HG03045 (cell line): ENCODE measurements at regions not wholly inside any gene's neighbourhood (a gene's known extent, or its start where the extent isn't known, plus 50 kb on each side); places are given as distances from the start of the nearest gene placed in this dataset.
"Not testable (repeated sequence)": the region's sequence is repeated elsewhere in the genome, so short reads cannot be mapped to it uniquely, and the experiment has no call there.

Experiments
- ATAC-seq: cut with Tn5 transposase; IDR thresholded peaks from one replicate; pipeline ENCODE4 v1.9.1; 2021; ENCODE audit warnings: mild to moderate bottlenecking, moderate library complexity; ENCODE audit not compliant: unreplicated experiment

DNA sequence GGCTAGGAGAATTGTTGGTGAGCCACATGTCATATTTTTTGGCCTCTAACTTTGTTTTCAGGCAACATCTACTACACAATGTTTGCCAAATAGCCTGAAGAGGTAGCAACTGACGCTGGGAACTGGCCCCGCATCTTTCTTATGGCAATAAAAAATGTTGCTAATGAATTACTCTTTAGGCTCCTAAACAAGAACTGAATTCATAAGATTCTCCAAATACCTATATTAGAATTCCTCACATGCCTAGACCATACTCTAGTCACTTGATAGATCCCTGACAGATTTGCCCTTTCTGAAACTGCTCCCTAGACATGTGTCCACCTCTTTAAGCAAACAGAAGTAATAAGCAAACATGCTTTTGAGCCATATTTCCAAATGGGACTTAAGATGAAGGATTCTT, 209.0 kb upstream of the ATXN7L3B start:
- ATAC-seq: no peak

DNA sequence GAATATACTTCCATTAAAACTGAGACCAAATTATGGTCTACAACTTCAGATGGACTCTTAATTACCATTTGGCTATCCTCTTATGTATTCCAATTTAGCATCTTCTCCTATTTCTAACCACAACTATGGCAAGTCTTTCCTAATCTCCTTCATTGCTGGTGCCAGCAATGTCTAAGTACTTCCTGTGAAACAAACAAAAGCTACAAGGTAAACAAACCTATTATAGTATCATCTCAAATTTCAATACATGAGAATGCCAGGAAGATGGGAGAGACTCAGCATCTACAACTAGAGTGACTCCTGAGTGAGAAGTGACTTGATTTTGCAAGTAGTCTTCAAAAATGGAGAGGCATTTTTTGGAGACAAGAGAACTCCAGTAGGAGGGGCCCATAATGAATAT, 202.9 kb upstream of the ATXN7L3B start:
- no peak for ATAC-seq

DNA sequence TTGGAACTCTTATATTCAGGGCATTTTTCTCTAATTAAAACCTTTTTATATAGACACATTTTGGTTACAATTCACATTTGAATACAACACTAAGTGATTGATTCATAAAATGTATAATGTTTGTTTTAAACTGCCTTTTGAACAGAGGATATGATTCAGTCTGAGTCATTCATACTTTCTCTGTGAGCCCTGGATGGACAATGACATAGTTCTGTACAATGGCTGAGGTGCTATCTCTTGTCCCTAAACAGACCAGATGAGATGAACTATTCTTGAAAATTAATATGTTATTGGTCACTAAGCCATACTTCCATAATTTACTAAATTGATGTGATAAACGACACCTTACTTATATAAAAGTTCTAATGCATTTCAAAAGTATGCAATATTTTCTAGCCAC, 199.7 kb upstream of the ATXN7L3B start:
- no peak for ATAC-seq

DNA sequence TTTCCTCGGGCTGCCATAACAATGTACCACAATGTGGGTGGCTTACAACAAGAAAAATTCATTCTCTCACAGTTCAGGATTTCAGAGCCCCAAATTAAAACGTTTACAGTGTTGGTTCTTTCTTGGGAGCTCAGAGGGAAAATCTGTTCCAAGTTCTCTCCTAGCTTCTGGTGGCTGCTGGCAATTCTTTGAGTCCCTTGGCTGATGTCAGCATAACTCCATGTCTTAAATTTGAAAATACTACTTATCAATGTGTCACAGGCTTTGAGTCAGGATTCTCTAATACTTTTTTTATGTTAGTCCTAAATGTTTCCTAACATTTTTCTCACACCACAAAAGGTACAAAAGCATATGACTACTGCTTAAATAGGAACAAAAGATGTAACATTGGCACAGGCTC, 198.4 kb upstream of the ATXN7L3B start:
- no peak for ATAC-seq

DNA sequence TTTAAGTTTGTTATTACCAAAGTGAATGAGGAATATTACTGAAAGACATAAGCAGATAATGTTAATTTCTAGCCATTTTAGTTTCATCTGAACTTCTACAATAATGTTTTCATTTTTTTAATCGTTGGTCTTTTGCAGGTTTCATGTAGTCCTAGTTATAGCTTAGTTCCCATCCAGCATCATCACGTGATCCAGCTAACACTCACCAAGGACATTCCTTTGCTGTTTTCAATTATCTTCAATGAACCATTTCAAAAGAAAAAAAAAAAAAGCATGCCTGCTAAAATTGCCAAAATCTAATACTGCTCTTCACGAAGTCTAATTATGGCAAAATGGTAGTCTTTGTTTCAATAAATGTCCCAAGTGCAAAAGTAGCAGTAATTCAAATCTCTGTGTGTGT, 187.7 kb upstream of the ATXN7L3B start:
- no peak for ATAC-seq

DNA sequence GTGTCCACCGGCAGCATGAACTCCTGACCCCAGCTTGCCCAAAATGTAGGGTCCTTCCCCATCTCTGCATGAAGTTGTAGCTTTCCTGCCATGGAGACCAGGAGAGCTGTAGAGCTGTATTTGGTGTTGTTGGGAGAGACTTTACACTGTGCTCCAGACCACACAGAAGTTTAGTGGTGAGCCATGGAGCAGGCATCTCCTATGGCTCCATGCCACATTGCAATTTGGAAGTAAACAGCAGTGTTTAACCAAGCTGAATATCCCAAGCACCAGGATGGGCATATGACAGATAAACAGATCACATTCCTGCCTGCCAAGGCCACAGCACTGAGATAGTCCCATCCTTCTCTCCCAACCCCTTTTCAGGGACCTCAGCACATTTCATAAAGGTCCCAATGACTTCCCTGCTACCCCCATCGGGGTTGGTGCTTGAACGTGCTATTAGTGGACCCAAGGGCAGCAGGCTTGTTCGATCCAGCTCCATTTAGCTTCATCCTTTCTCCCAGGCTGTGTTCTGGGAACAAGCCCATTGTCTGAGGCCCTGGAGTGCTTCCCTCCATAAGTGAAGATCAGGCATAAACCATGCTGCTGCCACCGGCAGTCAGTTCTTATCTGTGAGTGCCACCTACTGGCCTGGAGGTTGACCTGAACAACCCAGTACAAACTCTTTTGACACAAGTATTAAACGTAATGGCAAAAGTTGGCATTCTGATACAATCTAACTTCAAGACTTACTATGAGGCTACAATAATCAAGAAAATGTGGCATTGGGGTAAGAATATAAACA, 172.3 kb upstream of the ATXN7L3B start:
- peak; percentile 77 for ATAC-seq

DNA sequence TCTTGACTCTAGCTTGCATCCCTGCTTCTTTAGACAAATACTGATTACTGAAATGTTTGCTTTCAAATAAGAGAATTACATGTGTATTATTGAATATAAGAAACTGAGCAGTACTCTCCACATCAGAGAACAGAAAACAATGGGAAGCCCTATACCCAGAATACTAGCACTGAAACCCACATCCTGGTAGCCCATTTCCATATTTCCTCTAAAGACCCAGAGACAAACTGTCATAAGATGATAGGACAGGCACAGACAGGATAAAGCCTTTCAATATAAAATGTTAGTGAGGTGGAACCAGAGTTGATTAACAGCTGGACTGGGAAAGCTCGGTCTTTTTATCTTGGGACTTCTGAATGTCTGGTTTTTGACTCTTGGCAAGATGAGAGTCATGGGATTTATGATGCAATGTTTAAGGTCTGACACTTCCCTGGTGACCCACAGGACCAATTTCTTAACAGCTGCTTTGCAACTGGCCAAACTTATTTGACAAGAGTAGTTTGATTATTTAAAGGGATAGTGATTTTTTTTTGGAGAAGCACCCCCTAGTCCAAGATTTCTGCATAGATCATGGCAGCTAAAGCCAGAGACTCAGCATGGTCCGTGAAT, 166.9 kb upstream of the ATXN7L3B start:
- ATAC-seq: no peak

DNA sequence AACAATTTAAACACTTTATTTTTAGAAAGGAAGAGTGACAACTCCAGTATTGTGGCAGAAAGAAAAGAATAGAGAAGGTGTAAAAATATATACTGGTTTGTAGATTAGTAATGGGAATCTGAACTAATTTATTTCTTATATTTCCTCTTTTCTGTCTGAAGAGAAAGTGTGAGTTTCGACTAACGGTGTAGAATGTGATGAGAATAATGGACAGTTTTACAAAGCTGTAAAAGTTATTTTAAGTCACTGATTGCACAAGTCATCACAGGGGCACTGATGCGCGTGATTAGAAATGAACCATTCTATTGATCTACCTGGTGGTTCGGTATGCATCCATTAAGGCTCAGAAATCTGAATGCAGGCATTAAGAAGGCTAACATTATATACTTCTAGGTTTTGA, 158.5 kb upstream of the ATXN7L3B start:
- ATAC-seq: no peak

DNA sequence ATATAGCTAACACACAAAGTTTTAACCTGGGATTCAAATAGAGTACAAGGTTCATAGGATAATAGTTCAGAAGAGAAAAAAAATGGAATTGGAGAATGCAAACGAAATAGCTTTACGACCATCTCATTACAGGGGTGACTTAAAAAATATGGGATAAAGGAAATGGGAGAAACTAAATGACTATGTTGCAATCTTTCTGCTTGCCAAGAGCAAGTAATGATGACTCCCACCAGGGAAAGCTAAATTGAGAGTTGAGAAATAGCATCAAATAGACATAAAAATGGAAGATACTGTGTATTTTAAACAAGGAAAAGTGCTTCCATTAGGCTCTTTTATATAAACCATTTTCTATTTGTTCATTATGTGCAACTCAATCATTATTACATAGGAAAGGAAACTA, 155.7 kb upstream of the ATXN7L3B start:
- ATAC-seq: no peak

DNA sequence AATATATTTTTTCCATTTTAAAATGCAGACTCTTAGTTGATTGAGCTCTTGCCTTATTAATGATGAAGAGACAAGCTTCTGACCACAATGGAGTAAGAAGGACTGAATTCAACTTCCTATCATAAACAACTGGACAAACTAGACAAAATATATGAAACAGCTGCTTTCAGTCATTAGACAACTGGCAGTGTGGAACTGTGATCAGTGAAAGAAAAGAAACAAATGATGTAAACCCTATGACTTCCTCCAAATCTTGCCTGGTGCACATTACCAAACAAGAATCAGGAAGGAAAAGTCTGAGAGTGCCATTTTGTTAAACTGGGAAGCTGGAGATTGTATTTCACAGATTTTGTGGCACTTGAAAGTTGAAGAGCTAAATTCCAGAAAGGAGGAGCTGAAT, 154.7 kb upstream of the ATXN7L3B start:
- ATAC-seq: no peak

DNA sequence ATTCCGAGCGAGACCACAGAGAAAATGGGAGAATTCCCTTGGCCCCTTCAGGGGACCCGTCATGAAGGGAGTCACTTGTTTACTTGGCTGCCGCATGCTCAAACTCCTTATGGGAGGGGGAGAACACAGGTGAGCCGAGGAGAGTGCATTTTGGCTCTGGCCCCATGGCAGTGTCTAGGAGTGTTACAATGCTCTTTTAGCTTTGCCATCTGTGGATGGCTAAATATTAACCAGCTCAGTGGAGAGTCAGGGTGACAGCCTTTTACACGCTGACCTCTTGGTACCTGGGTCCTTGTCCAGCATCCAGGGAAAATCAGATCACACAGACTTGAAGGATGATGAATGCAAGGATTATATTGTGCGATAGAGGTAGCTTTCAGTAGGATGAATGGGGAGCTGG, 146.4 kb upstream of the ATXN7L3B start:
- no peak for ATAC-seq

DNA sequence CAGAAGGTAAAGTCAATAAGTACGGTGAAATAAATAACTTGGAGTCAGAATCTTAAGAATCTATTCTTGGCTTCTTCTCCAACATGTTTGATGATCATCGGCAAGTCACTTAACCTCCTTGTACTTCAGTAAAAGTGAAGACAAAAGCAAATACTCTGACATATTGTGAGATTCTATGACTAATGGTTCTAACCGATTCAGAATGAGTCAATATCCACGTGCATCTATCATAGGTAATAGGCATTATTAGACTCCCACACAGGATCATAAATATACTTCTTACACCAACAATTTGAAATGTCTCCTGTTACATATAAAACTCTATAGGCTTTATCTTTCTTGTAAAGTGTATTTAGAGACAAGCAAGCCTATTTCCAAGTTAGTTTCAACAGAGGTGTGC, 144.4 kb upstream of the ATXN7L3B start:
- no peak for ATAC-seq

DNA sequence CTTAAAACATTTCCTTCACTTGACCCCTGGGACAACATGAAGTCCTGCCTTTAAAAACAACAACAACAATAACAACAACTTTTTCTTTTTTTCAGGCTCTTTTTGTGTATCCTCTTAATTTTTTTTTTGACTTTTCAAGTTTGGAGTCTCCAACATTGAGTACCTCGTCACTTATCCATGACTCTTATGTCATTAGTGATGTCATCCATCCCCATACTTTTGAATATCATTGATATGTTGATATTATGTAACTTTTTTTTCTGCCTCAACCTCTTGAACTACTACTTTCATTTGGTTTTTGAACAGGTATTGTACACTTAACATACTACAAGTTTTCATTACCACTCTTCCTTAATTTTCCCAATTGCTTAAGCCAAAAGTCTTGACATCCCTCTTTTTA, 143.0 kb upstream of the ATXN7L3B start:
- ATAC-seq: no peak

DNA sequence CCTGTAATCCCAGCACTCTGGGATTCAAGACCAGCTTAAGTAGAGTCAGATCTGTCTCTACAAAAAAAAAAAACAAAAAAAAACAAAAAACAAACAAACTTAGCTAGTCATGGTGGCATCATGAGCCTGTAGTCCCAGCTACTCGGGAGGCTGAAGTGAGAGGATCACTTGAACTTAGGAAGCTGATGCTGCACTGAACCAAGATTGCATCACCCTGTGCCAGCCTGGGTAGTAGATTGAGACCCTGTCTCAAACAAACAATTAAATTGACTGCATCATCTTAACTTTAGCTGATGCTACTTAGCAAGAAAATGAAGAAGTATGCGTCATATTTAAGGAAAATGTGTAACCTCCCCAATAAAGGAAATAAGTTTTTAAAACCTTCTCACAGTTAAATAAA, 136.6 kb upstream of the ATXN7L3B start:
- no peak for ATAC-seq

DNA sequence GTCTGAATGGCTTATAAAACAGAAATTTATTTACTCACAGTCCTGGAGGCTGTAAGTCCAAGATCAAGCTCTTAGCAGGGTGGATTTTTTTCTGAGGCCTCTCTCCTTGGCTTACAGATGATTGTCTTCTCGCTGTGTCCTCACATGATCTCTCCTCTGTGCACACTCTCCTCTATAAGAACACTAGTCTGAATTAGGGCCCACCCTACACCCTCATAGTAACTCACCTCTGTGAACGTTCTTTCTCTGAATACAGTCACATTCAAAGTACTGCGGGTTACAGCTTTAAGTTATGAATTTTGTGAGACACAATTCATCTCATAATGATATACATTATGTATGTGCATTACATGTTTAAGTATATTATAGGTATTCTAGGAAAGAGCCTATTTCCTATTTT, 135.7 kb upstream of the ATXN7L3B start:
- ATAC-seq: no peak

DNA sequence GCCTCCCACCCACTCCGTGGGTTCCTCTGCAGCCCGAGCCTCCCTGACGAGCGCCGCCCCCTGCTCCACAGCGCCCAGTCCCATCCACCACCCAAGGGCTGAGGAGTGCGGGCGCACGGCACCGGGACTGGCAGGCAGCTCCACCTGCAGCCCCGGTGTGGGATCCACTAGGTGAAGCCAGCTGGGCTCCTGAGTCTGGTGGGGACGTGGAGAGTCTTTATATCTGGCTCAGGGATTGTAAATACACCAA, 134.5 kb upstream of the ATXN7L3B start:
- not testable (repeated sequence) for ATAC-seq

DNA sequence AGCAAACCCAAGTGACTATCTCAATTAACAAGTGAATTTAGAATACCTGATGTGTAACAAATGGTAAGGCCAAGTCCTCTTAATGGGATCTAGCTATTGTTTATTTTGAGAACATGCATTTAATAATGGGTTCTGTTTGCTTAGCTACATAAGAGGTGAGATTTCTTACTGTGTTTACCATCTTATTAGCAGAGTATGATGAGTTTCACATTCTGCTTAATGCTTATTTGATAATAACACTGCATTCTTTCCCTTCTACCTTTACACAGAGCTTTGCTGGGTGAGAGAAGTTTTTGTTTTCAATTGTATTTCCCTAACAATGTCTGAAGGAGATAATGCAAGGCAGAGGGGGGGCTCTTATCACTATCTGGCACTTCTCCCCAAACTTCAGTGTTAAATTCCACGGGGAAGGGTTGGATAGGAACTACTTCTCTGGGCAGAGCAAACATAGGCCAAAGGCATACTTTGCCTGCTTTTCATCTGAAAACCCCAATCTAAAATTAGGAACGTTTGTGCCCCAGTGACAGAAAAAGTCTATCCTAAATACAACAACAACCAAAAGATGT, 129.0 kb upstream of the ATXN7L3B start:
- no peak for ATAC-seq

DNA sequence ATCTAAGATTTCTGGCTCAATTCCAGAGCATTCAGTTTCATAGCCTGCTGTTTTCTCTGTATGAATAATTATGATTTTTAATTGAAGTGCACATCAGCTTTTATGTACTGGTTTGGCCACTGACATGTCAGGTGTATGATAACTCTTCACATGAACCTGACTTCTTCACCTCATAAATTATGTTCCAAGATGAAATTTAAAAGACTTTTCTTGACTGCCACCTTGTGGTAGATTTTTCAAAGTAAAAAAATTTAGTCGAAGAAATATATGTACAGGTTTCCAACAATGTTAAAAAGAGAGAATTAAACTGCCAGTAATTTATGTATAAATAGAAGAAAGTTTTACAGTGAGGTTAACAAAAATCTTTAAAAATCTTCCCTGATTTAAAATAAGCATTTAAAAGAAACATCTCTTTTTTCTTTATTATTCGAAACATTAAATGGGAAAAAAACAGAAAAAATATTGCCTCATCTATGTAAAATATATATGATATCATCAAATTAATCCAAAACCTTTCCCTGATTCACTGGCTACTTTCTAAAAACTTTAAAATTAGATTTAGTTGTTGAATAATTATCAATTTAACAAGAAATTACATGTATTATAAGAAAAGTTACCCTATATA, 124.9 kb upstream of the ATXN7L3B start:
- no peak for ATAC-seq

DNA sequence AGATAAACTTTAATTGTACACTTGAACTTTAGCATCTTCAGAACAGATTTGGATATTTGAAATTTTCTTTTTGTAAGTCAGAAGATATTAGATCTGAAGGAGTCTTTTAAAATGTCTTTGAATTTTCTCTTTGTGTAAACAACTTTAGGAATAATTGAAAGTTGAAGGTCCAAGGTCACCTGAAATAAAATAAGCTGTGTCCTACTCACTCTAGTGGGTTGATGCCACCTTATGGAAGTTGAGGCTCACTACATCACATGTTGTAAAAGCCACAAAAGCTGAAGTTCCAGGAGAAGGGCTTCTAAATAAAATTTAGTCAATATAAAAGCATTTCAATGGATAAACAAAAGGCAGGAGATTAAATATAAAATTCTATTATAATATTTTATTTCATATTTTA, 122.0 kb upstream of the ATXN7L3B start:
- no peak for ATAC-seq

DNA sequence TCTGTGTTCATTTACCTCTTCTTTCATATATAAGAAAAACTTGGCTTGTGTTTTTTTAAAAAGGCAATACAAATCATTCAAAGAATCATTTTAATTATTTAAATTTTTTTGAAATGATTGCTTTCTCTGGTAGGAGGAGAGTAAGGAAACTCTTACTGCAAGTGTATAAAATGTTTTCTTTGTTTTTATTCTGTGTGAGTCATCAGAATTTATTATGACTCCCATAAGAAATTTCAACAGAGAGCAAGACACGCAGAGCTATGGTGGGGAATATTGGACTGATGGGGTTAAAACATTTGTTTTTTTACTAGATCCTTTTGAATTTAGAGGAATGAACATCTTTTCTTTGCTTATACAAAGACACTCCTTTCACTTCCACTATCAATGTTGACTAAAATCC, 119.1 kb upstream of the ATXN7L3B start:
- no peak for ATAC-seq

DNA sequence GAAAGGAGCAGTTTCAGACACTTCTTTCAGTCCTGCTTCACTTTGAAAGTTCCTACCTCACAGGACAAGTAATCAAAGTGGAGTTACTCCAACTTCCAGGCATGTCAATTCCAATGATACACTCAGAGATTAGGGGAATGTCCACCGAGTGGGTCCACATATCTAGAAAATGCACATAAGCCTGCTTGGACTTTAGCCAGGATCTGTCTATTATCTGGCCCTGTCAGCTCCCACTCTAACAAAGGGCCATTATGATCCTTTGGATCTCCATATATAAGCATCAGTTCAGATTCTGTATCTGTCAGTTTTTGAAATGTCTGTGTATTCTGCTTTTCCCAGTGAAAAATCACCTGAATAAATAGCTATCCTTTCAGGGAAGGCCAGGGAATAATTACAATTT, 112.9 kb upstream of the ATXN7L3B start:
- no peak for ATAC-seq

DNA sequence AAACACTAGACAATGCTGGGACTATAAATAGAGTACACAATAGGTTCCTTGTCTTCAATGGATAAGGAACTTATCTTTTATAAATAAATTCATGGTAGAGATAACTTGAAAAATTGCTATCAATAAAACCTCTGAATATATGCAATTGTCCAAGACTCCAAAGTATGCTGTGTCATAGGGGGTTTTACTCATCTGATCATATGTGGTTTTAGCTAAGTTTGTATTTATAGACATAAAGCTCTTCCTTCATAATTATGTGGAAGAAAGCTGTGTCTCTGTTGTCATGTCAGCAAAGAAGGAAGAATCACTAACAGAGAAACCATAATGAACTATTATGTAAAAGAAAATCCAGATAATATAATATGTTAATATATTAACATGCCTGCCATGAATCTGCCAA, 111.5 kb upstream of the ATXN7L3B start:
- no peak for ATAC-seq
